ENCODE measurements at regions not wholly inside any gene's neighbourhood (a gene's known extent, or its start where the extent isn't known, plus 50 kb on each side); places are given as distances from the start of the nearest gene placed in this dataset.

GRCh38 chr2:139769633-139770032 is 989.4 kb upstream of the NXPH2 start:
- H3K9me3 ChIP-seq (ENCODE audit: control insufficient read depth in 4 of 4, low read length in 3 of 4) = no peaks in the 10 kb centered on the region
- H3K9ac ChIP-seq (ENCODE audit: low read depth in 1 of 2, low read length in 2 of 2) = no peak overlapping the region
- 56% methylated on average over 1 of the region's 1 CpG for WGBS
- no peak overlapping the region for H3K4me3 ChIP-seq (ENCODE audit: low read depth in 1 of 3, low read length in 3 of 3)
- TF ChIP-seq JUND (IDR thresholded peaks at IDR 0.05) = no peak
- no peak for TF ChIP-seq TAF1 (conservative IDR thresholded peaks at IDR 0.05)
- TF ChIP-seq ZBTB33 (IDR thresholded peaks at IDR 0.05) = no peak
- no peak for TF ChIP-seq FOXA1 (IDR thresholded peaks at IDR 0.05)
- TF ChIP-seq RAD21 (IDR thresholded peaks at IDR 0.05) = no peak
- TF ChIP-seq YY1 (IDR thresholded peaks at IDR 0.05) = no peak
- H3K27ac ChIP-seq (ENCODE audit: low read depth in 1 of 2, low read length in 2 of 2) = no peak overlapping the region
- no peaks in the 10 kb centered on the region for H3K27me3 ChIP-seq (ENCODE audit: control insufficient read depth in 4 of 4, insufficient read depth in 4 of 4, low read length in 3 of 4)
- no peaks in the 10 kb centered on the region for H3K4me1 ChIP-seq (ENCODE audit: control insufficient read depth in 4 of 4, insufficient read depth in 4 of 4, low read length in 3 of 4)
- no peak for DNase-seq (ENCODE audit: low spot score)
- H3K36me3 ChIP-seq (ENCODE audit: control insufficient read depth in 4 of 4, insufficient read depth in 3 of 4, low read depth in 1 of 4, low read length in 3 of 4) = no peaks in the 10 kb centered on the region

- Histone ChIP-seq H3K27ac (ENCODE audit: low read depth in 1 of 2, low read length in 2 of 2) (no peak overlapping the region), H3K9me3 (ENCODE audit: control insufficient read depth in 4 of 4, low read length in 3 of 4) (no peaks in the 10 kb centered on the region), H3K36me3 (ENCODE audit: control insufficient read depth in 4 of 4, insufficient read depth in 3 of 4, low read depth in 1 of 4, low read length in 3 of 4) (no peaks in the 10 kb centered on the region), H3K4me1 (ENCODE audit: control insufficient read depth in 4 of 4, insufficient read depth in 4 of 4, low read length in 3 of 4) (no peaks in the 10 kb centered on the region), H3K27me3 (ENCODE audit: control insufficient read depth in 4 of 4, insufficient read depth in 4 of 4, low read length in 3 of 4) (no peaks in the 10 kb centered on the region), H3K4me3 (ENCODE audit: low read depth in 1 of 3, low read length in 3 of 3) (no peak overlapping the region), H3K9ac (ENCODE audit: low read depth in 1 of 2, low read length in 2 of 2) (no peak overlapping the region)
- DNase-seq (ENCODE audit: low spot score) = no peak
- no peak for TF ChIP-seq FOXA2 (IDR thresholded peaks at IDR 0.05)
- no peak for TF ChIP-seq ZBTB33 (IDR thresholded peaks at IDR 0.05)
Observed at GRCh38 chr2:139763705-139764104, 983.5 kb upstream of the NXPH2 start.

- Histone ChIP-seq H3K27me3 (ENCODE audit: control insufficient read depth in 4 of 4, insufficient read depth in 4 of 4, low read length in 3 of 4) (no peaks in the 10 kb centered on the region), H3K4me1 (ENCODE audit: control insufficient read depth in 4 of 4, insufficient read depth in 4 of 4, low read length in 3 of 4) (no peaks in the 10 kb centered on the region), H3K9me3 (ENCODE audit: control insufficient read depth in 4 of 4, low read length in 3 of 4) (peaks cover 0 to 7% (median 0%) of the 10 kb centered on the region in 4 donors), H3K27ac (ENCODE audit: low read depth in 1 of 2, low read length in 2 of 2) (no peak overlapping the region), H3K36me3 (ENCODE audit: control insufficient read depth in 4 of 4, insufficient read depth in 3 of 4, low read depth in 1 of 4, low read length in 3 of 4) (no peaks in the 10 kb centered on the region), H3K4me3 (ENCODE audit: low read depth in 1 of 3, low read length in 3 of 3) (no peak overlapping the region), H3K9ac (ENCODE audit: low read depth in 1 of 2, low read length in 2 of 2) (no peak overlapping the region)
- no peak for TF ChIP-seq FOXA2 (IDR thresholded peaks at IDR 0.05)
- no peak for TF ChIP-seq JUND (IDR thresholded peaks at IDR 0.05)
- no peak for TF ChIP-seq REST (IDR thresholded peaks at IDR 0.05)
- TF ChIP-seq NR2F2 (IDR thresholded peaks at IDR 0.05) = no peak
- no peak for TF ChIP-seq CTCF (IDR thresholded peaks at IDR 0.05; ENCODE audit: low read depth, low read length, missing input control)
- no peak for TF ChIP-seq RXRA (IDR thresholded peaks at IDR 0.05)
- no peak for TF ChIP-seq GABPA (IDR thresholded peaks at IDR 0.05 in 1 of 2, conservative IDR thresholded peaks at IDR 0.05 in 1 of 2)
- no peak for TF ChIP-seq ZBTB33 (IDR thresholded peaks at IDR 0.05)
- no peak for TF ChIP-seq RAD21 (IDR thresholded peaks at IDR 0.05)
- no peak for TF ChIP-seq FOXA1 (IDR thresholded peaks at IDR 0.05)
- no peak for TF ChIP-seq ATF3 (IDR thresholded peaks at IDR 0.05)
- TF ChIP-seq MAX (IDR thresholded peaks at IDR 0.05) = no peak
- WGBS = 80% methylated on average over 3 of the region's 3 CpGs
- no peak for DNase-seq (ENCODE audit: low spot score)
Observed at GRCh38 chr2:139759000-139759505, 978.9 kb upstream of the NXPH2 start.

Measured in liver (tissue), 8 donors.